DMS 273 (cell line): ENCODE measurements at regions not wholly inside any gene's neighbourhood (a gene's known extent, or its start where the extent isn't known, plus 50 kb on each side); places are given as distances from the start of the nearest gene placed in this dataset.

Source experiments
- DNase-seq: peaks from one replicate; lab custom pipeline; 2025; ENCODE audit not compliant: unreplicated experiment; lab: John Stamatoyannopoulos, UW

GRCh38 chr18:39802648-39803229 is 2152.3 kb upstream of the PIK3C3 start:
- DNase-seq = no peak

GRCh38 chr18:39801848-39802247 is 2153.2 kb upstream of the PIK3C3 start:
- DNase-seq = no peak

- DNase-seq = no peak
Observed at GRCh38 chr18:39801010-39801409, 2154.0 kb upstream of the PIK3C3 start.

GRCh38 chr18:39799006-39799405 is 2156.0 kb upstream of the PIK3C3 start:
- DNase-seq = peak; percentile 70

GRCh38 chr18:39796393-39796792 is 2158.6 kb upstream of the PIK3C3 start:
- DNase-seq = peak; percentile 4

- peak; percentile 18 for DNase-seq
Observed at GRCh38 chr18:39795350-39795749, 2159.7 kb upstream of the PIK3C3 start.

GRCh38 chr18:39793609-39794008 is 2161.4 kb upstream of the PIK3C3 start:
- no peak for DNase-seq

GRCh38 chr18:39788383-39788782 is 2166.7 kb upstream of the PIK3C3 start:
- DNase-seq = no peak

- DNase-seq = peak; percentile 30
Observed at GRCh38 chr18:39786477-39786876, 2168.6 kb upstream of the PIK3C3 start.

GRCh38 chr18:39784541-39784940 is 2170.5 kb upstream of the PIK3C3 start:
- no peak for DNase-seq

GRCh38 chr18:39781565-39781964 is 2173.5 kb upstream of the PIK3C3 start:
- no peak for DNase-seq

- DNase-seq = no peak
Observed at GRCh38 chr18:39780774-39781173, 2174.3 kb upstream of the PIK3C3 start.

- DNase-seq = no peak
Observed at GRCh38 chr18:39779926-39780325, 2175.1 kb upstream of the PIK3C3 start.

GRCh38 chr18:39776766-39777165 is 2178.3 kb upstream of the PIK3C3 start:
- DNase-seq = no peak

- no peak for DNase-seq
Observed at GRCh38 chr18:39774957-39775598, 2180.0 kb upstream of the PIK3C3 start.

GRCh38 chr18:39773646-39774045 is 2181.4 kb upstream of the PIK3C3 start:
- no peak for DNase-seq

- DNase-seq = no peak
Observed at GRCh38 chr18:39772155-39772919, 2182.7 kb upstream of the PIK3C3 start.

- DNase-seq = no peak
Observed at GRCh38 chr18:39770399-39770798, 2184.6 kb upstream of the PIK3C3 start.

- DNase-seq = no peak
Observed at GRCh38 chr18:39764873-39765272, 2190.2 kb upstream of the PIK3C3 start.

GRCh38 chr18:39761273-39761672 is 2193.8 kb upstream of the PIK3C3 start:
- DNase-seq = no peak

GRCh38 chr18:39759926-39760325 is 2194.3 kb upstream of the CELF4 start:
- no peak for DNase-seq

GRCh38 chr18:39753178-39753577 is 2187.6 kb upstream of the CELF4 start:
- DNase-seq = peak; percentile 18
